Inferior parietal cortex (tissue), 1 donor: ENCODE measurements at regions not wholly inside any gene's neighbourhood (a gene's known extent, or its start where the extent isn't known, plus 50 kb on each side); places are given as distances from the start of the nearest gene placed in this dataset.
"Not testable (repeated sequence)": the region's sequence is repeated elsewhere in the genome, so short reads cannot be mapped to it uniquely, and the experiment has no call there.

Experiments used
- DNase-seq: peaks from one replicate; pipeline ENCODE4 v3.0.0-alpha.2; 2016; ENCODE audit errors: extremely low spot score

DNA sequence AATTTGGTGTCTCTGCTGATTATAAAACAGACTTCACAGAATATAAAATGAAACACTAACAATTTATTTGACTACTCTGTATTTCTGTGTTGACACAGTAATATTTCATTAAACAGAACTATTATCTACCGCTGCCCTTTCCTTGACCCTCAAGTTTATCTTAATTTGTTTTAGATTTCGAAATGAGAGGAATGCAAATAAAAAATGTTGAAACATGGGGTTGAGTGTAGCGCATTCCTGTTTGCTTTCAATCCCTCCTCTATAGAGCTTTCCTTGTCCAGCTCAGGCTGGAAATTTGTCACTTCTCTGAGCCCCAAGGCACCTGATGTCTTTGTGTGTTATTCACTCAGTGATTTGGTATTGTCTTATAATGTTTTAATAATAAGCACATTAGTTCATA lies 550.2 kb downstream of the ZBBX start:
- no peak for DNase-seq

DNA sequence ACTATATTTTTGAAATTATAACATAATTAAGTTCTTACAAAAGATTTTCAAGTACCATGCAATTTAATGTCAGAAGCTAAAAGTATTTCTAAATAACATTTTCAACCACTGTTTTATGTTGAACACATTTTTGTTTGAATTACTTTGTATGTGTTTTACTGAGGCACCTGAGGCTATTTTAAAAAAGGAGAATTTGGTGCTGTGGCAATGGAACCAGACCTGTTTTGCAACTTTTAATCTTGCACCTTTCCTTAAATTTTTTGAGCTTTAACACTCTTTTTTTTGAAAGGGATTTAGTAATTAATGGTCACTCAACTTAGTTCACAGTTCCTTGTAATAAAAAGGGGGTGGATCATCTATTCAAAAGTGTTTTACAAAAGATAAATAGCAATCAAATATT lies 561.6 kb downstream of the ZBBX start:
- no peak for DNase-seq

DNA sequence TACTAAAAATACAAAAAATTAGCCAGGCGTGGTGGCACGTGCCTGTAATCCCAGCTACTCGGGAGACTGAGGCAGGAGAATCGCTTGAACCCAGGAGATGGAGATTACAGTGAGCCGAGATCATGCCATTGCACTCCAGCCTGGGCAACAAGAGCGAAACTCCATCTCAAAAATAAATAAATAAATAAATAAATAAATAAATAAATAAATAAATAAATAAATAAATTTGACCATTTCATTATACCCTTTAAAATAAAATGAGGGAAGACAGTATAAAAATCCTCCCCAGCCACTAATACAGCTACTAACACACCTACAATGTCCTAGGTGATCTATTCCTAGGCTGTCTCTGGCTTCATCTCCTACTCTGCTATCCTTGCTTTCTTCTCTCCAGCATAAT lies 562.8 kb downstream of the ZBBX start:
- not testable (repeated sequence) for DNase-seq

GRCh38 chr3:166810741-166811445 lies 569.2 kb downstream of the ZBBX start:
- no peak for DNase-seq

- no peak for DNase-seq
Measured at GRCh38 chr3:166809520-166809919, 570.6 kb downstream of the ZBBX start.

GRCh38 chr3:166788936-166789335 lies 591.2 kb downstream of the ZBBX start:
- DNase-seq, result no peak

DNA sequence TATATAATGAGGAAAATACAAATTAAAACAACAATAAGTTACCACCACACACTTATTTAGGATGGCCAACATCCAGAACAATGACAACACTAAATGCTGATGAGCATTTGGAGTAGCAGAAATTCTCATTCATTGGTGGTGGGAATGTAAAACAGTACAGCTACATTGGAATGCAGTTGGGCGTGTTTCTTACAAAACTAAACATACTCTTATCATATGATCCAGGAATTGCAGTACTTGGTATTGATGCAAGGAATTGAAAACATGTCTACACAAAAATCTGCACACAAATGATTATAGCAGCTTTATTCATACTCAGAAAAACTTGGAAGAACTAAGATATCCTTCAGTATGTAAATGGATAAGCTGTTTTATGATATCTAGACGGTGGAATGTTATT lies 594.2 kb downstream of the ZBBX start:
- DNase-seq, result no peak

DNA sequence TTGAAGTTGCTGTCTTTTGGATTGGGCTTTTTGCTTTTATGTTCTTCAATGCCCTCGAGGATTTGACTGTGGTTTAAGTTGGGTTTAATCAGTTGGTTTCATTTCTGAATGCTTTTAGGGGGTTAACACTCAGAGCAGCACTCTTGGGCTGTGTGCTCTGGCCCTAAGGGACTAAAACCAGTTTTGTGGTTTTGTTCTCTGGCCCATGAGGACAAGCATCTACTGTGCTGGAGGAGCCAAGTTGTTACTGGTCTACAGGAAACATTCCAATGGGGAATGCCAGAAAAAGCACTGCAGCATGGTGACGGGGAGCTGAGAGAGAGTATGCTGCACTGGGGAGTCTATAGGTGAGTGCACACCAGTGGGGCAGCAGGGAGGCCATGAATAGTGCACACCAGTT lies 596.9 kb downstream of the ZBBX start:
- no peak for DNase-seq

- no peak for DNase-seq
Measured at GRCh38 chr3:166764698-166765318, 615.3 kb downstream of the ZBBX start.

DNA sequence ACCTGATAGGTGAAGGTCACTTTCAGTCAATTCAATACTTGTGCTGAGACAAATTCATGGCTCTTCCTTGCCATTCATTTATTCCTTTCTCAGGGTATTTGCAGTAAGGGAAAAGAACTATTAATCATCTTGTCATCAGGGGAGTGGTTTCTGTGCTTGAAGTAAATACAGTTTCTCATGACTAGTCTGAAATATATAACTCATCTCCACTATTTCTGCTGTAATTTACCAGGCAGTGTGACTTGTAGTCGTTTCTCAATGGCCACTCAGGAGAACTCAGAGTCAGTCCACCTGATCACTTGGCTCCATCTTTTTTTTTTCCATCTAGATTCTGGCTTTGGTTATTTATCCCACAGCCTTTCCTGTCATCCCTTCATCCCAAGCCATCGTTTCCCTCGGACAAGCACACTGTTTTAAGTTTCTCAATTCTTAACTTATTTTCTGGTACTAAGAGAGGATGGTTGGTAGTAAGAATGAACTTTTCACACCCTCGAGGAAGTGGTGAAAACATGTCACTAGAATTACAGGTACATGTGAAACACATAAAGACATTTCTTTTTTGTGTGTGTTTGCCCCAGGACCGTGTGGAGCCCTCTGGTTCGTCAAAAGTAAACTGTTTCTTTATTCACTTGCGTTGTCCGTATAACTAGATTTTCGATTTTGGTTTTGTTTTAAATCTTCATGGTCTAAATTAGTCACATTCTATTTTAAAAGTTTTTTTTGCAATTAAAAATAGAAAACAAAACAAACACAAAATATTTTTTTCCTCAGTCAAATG lies 620.2 kb downstream of the ZBBX start:
- DNase-seq, result no peak

- DNase-seq, result no peak
Measured at GRCh38 chr3:166752214-166752613, 627.9 kb downstream of the ZBBX start.

GRCh38 chr3:166743481-166744134 lies 636.5 kb downstream of the ZBBX start:
- no peak for DNase-seq

- no peak for DNase-seq
Measured at GRCh38 chr3:166734734-166735133, 645.4 kb downstream of the ZBBX start.

GRCh38 chr3:166731701-166732100 lies 648.4 kb downstream of the ZBBX start:
- DNase-seq, result no peak

DNA sequence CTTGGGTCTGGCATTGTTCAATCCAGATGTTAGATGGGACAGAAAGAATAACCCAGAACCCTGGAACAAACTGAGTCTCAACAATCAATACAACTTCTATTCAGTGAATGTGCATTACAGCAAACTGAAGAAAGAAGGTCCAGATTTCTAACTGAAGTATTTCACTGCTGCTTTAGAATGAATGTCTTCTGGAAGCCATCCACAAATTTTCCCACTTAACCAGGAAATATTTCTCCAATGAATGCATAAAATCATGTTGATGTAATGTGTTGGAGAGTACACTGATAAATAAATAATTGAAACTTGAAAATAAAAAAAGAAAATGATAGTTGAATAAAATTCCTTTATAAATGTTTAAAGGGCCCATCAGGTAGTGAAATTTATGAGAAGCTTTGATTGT lies 658.6 kb downstream of the ZBBX start:
- DNase-seq, result no peak

DNA sequence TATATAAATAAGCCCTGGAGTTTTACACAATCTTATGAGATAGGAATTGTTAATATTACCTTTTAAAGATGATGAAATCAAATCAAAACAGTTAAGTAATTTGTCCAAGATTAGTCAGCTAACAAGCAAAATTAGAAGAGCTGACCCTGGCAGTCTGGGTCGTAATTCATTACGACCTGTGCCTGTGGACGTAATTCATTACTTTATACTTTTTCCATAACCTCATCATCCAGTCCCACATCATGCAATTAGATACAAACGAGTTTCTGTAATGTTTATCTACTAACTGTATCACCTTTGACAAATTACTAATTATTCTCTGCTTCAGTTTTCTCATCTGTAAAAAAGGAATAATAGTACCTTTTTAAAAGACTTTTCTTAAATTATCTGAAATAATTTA lies 665.9 kb downstream of the ZBBX start:
- DNase-seq, result no peak

DNA sequence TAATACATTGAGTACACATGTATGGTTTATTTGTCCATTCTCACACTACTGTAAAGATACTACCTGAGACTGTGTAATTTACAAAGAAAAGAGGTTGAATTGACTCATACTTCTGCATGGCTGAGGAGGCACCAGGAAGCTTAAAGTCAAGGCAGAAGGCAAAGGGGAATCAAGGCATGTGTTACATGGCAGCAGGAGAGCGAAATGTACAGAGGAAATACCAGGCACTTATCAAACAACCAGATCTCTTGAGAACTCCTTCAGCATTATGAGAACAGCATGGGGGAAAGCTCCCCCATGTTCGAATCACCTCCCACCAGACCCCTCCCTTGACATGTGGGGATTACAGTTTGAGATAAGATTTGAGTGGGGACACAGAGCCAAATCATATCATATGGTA lies 666.3 kb downstream of the ZBBX start:
- no peak for DNase-seq

GRCh38 chr3:166706094-166706493 lies 674.0 kb downstream of the ZBBX start:
- DNase-seq, result no peak

- no peak for DNase-seq
Measured at GRCh38 chr3:166697495-166697894, 682.6 kb downstream of the ZBBX start.

DNA sequence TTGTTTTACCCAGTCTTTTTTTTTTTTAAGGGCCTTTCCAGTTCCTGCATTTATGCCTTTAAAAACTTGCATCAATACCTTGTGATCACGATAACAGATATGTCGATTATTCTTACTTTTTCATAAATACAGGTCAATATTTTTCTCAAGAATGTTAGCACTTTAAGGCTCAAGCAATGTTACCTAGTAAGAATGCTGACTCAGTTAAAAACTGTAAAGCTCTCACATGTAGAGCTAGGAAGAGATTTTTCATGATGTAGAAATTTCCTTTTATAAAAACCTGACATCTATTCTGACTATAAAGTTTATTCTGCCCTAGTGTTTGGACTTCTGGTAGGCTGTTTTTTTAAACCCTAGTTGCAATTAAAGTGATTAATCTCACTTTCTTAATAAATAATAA lies 684.0 kb downstream of the ZBBX start:
- no peak for DNase-seq

DNA sequence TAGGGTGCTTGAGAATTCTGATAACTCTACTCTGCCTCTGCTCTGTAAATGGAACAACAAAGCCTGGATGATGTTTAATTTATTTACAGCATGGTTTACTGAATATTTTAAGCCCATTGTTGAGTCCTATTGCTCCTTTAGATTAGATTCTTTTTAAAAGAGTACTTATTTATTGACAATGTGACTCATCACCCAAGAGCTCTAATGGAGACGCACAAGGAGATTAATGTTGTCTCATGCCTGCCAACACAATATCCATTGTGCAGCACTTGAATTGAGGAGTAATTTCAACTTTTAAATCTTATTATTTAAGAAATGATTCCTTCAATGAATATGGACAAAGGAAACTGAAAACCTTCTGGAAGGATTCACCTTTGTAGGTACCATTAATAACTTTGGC lies 691.4 kb downstream of the ZBBX start:
- no peak for DNase-seq

DNA sequence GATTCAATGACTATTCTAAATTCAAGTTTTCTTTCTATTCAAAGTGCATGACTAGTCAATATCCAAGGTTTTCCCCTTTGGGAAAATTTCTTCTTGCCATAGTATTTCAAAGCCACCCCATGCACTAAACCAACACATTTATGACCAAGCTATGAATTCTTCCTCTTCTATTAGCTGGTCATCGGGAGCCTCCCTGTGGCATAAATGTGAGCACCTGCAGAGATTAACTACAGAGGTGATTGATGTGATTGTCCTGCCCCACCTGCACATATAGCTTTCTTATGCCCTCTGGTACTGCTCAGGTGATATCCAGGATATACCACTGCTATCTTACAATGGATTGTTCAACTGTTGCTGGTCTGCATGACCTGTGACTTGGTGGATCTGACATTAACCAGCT lies 694.9 kb downstream of the ZBBX start:
- DNase-seq, result no peak

DNA sequence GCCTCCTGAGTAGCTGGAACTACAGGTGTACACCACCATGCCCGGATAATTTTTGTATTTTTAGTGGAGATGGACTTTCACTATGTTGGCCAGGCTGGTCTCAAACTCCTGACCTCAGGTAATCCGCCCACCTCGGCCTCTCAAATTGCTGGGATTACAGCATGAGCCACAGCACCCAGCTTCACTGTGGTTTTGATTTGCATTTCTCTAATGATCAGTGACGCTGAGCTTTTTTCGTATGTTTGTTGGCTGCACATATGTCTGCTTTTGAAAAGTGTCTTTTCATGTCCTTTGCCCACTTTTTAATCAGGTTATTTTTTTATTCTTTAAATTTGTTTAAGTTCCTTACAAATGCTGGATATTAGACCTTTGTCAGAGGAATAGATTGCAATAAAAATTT lies 696.0 kb downstream of the ZBBX start:
- not testable (repeated sequence) for DNase-seq
